GM19467 (cell line): ENCODE measurements at regions not wholly inside any gene's neighbourhood (a gene's known extent, or its start where the extent isn't known, plus 50 kb on each side); places are given as distances from the start of the nearest gene placed in this dataset.

Experiments
- ATAC-seq: cut with Tn5 transposase; IDR thresholded peaks from one replicate; pipeline ENCODE4 v1.9.1; 2021; ENCODE audit warnings: mild to moderate bottlenecking, moderate library complexity; ENCODE audit not compliant: unreplicated experiment

DNA sequence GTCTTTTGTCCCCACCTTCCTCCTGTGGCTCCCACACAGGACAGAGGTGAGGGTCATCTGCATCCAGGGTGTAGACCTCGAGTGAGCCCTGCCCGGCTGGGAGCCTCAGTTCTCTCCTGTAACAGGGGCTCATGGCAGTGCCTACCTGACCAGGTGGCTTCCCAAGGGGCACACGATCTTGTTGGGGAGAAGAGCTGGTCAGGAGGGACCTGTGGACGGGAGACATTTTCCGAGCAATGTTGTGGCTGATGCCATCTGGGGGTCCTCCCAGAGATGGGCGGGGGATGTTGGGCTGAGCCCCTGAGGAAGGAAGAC is 51.9 kb downstream of the CEBPB start:
- ATAC-seq, result no peak

DNA sequence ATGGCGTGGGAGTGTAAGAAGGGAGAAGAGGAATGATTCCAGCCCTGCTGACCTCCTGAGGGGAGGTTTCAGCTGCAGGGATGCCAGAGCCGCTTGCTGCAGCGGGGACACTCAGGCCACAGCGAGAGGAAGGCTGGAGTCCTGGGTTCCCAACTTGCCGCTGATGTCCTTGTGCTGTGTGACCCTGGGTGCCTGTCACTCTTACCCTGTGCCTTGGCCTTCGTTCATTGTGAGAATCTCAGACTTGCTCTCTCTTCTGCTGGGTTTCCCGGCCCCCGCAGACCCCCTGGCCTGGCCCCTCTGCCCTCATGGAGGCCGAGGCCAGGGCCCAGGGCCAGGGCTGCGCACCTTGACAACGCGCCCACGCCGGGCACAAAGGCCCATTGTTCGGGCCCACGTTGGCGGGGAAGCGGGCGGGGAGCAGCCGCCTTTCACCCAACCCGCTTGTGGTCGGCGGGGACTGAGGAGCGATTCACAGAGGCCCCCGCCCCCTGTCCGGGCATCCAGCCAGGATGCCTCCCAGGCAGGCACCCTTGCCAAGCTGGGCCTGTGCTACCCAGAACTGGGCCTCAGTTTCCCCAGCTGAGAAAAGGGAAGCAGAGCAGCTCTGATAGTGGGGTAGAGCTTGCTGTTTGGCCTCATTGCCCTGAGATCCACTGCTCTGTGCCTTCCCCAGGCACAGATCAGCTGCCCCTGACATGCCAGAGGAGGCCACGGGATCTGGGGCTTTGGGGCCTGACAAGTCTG is 52.4 kb downstream of the CEBPB start:
- ATAC-seq, result no peak

DNA sequence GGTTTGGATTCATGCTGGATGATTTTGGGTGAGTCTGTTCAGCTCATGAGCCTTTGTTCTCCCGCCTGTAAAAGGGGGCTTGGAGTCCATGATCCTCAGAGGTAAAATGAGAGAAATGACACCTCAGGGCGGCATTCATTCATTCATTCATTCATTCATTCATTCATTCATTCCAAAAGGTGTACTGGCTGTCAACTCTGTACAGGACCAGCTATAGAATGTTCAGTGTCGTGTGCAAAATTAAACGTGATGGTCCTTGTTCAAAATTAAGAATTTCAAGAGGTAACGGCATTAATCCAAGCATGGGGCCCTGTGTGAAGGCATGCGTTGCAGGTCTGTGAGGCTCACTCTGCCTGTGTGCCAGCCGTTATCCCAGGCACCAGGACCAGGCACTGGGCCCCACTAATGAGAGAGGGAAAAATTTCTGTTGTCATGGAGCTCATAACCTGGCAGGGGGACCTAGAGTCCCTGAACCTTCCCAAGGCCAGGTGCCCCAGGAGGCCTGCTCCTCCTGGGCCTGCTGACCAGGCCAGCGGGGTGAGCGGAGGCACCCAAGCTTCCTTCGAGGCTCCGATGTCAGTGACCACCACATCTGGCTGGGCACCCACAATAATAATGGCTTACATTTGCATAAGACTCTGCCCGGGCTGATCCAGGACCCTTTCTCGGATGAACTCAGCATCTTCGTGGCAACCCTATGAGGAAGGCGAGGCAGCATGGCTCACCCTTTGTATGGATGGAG is 53.2 kb downstream of the CEBPB start:
- ATAC-seq, result no peak

DNA sequence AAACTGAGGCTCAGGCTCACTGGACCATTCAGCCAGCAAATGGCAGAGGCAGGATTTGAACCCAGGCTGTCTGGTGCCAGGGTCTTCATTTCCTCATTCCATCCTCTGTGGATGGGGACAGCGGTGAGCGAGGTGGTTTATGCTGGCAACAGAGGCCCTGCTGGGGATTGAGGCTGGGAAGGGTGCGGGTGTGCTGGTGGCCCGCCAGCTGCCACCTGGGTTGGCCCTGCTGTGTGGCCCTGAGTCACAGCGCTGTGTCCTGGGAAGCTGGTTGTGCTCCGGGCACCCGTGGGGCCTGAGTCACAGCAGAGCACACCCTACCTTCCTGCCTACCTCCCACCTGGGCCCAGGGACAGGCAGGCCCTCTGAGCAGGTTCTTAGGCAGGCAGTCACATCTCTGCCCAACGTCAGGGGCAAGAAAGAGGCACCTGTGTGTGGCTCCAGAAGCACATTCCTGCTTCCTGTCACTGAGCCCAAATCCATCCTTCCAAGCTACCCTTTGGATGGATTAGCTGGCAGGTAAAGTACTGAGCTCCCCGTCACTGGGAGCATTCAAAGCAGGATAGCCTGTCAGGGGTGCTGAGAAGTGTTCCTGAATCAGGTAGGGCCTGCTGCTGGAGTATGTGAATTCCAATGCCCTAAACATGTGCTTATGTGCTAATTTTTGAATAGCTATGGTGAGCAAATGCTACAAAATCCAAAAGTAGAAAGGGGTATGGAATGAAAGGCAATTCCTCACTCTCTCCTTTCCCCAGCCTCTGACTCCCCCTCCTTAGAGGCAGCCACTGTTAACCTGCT is 53.9 kb downstream of the CEBPB start:
- no peak for ATAC-seq

DNA sequence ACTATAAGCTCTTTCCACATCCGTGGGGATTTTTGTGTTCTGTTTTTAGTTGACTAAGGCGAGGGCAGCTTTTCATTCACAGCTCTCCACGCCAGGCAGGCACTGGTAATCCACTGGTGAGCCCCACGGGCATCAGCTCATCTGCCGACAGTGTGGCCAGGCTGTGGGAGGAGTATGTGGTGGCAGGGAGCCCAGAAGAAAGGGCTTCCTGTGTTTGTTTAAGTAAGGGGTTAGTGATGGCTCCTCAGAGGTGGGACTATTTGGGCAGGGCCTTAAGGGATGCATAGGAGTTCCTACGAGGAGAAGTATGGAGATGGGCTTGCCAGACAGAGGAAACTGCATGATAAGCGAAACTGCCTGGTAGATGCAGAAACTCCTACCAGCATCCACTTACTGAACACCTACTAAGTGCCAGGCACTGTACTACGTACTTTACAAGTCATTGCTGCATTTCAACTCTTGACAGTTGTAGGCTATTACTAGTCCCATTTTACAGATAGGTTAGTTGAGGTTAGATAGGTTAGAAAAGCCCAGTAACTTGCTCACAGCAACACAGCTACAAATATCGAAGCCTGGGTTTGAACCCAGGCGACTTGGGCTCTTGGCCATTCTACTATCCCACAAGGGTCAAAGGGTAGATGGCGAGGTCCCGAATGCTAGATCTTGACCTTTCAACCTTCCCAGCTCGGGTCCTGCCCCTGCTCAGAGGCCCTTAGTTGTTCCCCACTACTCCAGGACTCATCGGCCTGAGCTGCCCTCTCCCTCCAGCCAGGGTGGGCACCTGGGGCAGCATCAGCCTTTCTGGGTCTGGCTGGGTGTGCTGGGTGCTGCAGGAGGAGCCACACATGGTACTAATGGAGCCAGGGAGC is 55.1 kb downstream of the CEBPB start:
- no peak for ATAC-seq

DNA sequence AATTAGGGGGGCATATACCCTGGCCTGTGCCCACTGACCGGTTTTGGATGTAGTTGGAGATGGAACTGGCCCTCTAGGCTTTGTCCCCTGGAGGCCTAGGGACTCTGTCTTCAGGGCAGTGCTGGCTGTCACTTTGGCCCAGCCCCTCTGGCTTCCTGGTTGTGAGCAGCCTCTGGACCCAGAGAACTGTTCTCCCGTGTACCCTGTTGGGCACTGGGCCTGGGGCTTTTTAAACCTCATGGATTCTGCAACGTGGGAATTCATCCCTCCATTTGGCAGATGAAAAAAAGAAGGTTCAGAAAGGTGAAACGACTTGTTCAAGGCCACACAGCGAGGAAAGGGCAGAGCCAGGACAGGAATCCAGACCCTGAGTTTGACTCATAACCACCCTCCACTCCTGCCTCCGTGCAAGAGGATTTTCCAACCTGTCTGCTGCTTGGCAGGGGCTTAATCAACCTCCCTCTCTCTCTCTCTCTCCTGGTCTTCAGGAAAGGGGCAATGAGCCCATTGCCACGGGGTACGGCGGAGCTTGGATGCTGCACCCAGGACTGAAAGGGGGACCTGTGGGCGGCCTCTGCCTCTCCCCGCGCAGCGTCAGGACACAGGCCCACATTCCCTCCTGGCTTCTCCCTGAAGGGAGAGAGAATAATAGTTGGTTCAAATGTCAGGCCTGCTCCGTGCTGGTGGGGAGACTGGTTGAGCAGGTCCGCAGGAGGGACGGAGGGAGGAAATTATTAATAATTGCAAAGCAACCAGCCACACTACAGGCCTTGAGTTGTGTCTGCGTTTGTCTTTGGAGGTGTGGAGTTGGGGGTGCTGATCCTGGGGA is 56.0 kb downstream of the CEBPB start:
- ATAC-seq, result no peak

DNA sequence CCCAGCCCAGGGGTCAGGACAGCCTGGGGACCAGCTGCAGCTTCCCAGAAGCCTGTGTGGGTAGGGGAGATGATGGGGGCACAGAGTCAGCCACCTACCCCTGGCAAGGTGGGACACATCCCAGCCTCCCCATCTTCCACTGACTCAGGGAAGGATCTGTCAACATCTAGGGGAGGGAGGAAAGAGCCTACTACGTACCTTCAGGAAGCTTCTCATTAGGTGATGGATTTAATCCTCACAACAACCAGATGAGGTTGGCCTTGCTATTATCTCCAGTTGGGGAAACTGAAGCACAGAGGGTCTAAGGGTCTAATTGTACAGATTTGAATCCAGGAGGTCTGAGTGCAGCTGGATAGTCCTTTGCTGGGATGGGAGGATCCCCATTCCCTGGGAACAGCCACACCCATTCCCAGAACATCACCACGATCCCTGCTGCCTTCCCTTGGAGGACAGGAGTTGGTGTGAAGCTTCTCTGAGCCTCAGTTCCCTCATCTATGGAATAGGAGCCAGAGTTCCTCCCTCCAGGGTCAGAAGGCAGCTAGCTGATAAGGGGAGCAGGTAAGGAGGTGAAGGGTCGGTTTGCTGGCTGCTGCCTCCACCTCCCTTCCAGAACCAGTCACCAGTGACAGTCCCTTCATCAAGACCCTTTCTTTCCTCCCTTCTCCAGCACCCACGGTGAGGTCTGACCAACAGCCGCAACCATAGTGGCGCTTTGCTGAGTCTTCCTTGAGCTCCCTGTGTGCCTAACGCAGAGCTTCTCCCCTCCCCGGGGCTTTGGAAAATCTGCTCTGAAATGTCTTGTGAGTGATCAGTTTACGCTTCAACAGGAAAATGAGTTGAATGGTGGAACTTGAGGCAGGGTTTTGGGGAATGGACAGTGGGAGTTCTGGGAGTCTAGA is 56.8 kb downstream of the CEBPB start:
- ATAC-seq, result no peak

DNA sequence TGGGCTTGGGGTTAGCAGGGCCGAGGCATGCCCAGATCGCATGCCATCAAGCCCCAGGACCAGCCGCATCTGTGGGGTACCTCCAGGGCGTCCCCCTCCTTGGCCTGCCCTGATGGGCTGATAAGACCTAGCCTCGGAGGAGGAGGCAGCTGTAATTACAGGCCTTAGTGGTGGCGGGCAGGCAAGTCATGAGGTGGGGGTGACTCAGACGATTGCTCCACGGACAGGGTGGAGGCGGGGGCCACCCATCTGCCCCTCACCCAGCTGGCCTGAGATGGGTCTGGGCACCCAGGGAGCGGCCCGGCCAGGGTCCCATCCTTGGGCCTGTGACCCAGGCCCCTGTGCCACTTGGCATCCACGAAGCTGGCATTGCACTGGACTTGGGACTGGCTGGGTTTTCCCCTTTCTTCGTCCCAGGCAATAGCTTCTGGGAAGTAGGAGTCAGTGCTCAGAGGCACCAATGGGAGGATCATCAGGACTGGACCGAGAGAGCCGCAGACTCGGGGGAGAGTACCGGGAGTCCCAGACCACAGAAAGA is 57.5 kb downstream of the CEBPB start:
- no peak for ATAC-seq

DNA sequence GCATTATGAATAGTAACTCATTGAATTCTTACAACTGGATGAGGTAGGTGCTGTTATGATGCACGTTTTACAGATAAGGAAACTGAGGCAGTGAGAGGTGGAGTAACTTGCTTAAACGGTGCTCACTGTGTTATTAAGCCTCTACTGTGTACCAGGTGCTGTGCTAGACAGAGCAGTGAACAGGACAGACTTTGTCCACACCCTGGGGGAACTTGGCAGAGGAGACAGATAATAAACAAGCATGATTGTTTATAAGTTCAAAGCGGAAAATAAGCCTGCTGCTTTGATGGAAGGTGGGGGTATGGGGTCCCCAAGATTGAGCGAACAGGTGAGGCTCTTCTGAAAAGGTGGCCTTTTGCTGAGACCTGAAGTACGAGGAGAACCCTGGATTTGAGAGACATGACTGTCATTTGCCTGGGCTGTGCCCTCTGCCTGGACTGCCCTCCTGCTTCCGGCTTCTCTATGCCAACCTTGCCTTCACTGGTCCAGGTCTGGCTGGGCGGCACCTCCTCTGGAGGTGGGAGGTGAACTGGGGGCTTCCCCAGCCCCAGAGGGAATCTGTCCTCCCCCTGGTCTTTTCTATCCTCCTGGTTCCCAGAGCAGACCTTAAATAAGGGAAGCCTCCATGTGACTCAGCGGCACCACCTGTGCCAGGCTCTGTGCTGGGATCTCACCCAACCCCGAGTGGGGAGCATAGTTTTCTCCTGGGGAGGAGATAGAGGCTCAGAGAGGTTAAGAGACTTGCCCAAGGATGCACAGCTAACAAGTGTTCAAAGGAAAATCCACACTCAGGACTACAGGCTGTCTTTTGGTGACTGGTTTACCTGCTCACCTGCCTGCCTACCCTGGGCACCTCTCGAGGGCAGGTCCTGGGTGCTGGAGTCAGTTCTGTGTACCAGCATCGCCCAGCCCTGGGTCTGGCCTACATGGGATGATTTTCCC is 59.1 kb downstream of the CEBPB start:
- no peak for ATAC-seq

DNA sequence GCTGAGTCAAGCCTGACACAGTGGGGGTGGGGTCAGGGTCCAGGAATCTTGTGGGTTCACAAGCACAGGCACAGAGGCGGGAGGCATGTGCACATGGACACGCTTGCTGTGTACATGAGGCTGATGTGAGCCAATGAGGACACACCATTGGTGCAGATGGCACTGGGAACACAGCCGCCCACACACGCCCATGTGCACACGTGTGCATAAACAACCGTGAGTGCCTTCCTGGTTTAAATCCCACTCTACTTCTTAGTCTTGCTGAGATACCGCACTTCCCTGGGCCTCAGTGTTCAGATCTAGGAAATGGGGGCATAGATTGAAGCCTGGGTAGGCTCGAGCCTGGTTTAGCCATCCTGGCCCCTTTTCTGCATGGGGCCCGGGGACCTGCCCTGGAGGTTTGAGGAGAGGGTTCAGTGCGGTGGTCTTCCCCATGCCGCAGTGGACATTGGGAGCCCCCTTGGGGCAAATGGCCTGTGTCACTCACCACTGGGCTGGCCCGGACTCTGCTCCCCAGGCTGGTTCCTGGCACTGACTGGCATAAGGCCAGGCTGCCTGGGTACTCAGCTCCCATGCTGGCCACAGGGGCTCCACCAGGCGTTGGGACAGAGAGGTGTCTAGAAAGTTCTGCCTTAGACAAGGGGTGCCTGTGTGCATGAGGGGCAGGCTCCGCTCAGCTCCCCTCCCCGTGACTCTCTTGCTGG is 60.2 kb downstream of the CEBPB start:
- no peak for ATAC-seq

DNA sequence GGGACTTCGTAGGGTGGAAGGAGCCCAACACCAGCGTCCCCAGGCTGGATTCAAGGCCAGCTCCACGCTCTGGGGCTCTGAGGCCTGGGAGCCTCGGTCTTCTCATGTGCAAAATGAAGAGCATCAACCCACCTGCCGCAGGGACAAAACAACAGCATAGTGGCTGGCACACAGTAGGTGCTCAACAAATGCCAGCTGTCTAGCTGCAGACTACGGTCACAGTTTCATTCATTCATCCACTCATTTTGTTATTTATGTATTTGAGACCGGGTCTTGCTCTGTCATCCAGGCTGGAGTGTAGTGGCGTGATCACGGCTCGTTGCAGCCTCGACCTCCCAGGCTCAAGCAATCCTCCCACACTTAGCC is 60.7 kb downstream of the CEBPB start:
- no peak for ATAC-seq

DNA sequence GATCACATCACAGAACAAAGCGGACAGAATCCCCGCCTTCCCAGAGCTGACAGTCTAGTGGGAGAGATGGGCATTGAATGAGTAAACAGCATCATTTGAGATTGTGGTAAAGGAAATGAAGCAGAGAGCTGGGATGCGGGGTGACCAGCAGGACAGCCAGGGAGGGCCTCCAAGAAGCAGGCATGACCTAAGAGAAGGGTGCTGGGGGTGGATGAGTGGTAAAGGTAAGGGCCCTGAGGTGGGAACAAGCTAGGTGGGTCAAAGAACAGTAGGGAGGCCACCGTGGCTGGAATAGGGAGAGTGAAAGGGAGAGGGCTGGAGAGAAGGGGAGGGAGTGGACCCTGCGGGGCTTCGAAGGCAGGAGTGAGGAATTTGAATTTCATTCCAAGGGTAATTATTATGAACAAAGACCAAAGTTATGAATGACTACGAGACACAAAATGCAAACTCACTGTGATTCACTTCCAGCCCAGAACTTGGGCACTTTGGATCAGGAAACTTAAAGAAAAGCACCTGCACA is 61.4 kb downstream of the CEBPB start:
- no peak for ATAC-seq

DNA sequence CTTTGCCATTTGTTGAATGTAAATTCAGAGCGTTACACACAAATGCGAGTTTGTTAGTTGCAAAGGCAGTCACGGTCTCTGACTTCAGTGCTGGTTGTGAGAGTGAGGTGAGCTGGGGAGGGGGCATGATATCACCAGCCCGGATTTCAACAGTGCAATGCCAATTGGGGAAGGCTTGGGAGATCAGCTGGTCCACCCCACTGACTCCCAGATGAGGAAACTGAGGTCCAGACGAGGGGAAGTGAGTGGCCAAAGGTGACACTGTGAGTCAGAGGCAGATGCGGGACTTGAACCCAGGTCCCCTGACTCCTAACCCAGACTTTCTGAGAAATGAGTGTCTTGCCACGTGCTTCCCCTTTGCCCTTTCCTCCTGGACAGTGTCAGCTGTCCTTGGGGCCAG is 62.1 kb downstream of the CEBPB start:
- ATAC-seq, result no peak

DNA sequence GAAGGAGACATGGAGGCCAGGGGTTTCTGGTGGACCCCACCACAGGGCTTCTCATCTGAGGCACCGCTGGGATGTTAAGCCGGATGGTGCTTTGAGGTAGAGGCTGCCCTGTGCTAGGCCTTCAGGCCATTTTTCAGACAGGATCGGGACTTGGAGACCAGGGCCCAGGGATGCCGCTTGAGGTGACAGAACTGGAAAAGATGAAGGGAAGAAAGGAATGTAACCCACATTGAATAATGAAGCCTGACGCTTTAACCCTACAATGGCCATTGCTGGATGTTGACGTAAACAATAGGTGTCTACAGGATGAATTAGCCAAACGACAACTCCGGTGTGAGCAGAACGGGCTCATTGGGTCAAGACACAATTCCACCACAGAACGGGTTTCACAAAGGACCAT is 62.5 kb downstream of the CEBPB start:
- no peak for ATAC-seq

DNA sequence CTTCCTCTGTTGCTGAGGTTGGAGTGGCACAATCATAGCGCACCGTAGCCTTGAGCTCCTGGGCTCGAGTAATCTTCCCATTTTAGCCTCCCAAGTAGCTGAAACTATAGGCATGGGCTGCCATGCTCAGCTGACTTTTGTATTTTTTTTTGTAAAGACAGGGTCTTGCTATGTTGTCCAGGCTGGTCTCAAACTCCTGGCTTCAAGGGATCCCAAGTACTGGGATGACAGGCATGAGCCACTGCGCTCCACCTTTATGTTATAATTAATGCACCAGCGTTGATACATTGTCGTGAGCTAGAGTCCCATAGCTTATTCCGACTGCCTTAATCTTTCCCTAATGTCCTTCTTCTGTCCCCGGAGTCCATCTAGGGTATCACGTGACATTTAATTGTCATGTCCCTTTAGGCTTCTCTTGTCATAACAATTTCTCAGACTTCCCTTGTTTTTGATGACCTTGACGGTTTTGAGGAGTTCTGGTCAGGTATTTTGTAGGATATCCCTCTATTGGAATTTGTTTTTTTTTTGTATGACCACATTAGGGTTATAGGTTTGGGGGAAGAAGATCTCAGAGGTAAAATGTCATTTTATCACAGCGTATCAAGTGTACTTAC is 63.9 kb downstream of the CEBPB start:
- ATAC-seq, result no peak

DNA sequence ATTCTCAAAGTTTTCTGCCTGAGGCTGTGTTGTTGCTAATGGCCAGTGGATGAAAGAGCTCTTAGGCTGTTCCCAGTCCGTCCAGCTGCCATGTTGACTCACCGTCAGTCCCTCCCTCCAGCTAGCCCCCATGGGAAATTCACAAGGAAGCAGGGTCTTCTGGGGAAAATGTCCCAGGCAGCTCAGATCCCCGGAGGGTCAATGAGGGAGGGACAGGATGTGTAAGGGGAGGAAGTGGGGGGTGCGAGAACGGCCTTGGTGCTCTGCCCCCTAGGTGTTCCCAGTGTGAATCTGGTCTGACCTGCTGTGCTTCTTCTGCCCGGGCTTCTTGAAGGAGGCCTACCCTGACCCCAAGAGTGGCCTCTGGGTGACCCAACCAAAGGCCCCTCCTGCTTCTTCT is 65.9 kb downstream of the CEBPB start:
- no peak for ATAC-seq

DNA sequence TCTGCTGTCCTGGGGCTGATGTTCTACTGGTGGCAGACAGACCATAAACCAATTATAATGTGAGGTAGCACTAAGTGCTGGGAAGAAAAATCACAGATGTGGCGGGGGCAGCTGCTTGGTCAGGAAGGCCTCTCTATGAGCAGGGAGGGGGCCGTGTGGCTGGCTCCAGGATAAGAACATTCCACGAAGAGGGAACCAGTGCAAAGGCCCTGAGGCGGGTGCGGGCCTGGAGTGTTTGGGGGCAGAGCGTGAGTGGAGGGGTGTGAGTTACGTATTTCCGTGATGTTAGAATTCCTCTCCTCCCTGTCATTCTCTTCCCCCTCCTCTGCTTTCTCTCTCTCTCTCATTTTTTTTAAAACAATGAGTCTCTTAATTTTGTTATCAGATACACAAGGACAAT is 67.2 kb downstream of the CEBPB start:
- no peak for ATAC-seq
